Bronchial epithelial cell (primary cell): ENCODE measurements at regions not wholly inside any gene's neighbourhood (a gene's known extent, or its start where the extent isn't known, plus 50 kb on each side); places are given as distances from the start of the nearest gene placed in this dataset.
"Not testable (repeated sequence)": the region's sequence is repeated elsewhere in the genome, so short reads cannot be mapped to it uniquely, and the experiment has no call there.

Experiments
- DNase-seq: peaks from one replicate; pipeline ENCODE4 v3.0.0-alpha.2; 2010; ENCODE audit warnings: low read depth
- FAIRE-seq: peaks from 2 replicates; lab custom pipeline; 2011; peaks lifted over from hg19 to GRCh38; lab: Jason Lieb, UNC
- H3K27me3 ChIP-seq: 2 replicates; pipeline ENCODE4 v1.5.1; 2011; ENCODE audit warnings: low read length; ENCODE audit not compliant: control insufficient read depth, insufficient read depth
- H3K36me3 ChIP-seq: 2 replicates; pipeline ENCODE4 v1.5.1; 2011; ENCODE audit warnings: low read length; ENCODE audit not compliant: control insufficient read depth, insufficient read depth
- H3K4me3 ChIP-seq: 2 replicates; pipeline ENCODE4 v1.5.1; 2011; ENCODE audit warnings: mild to moderate bottlenecking, low read depth, low read length, control low read depth
- TF ChIP-seq, protein P1 (sequence below): IDR thresholded peaks from 2 replicates; pipeline ENCODE4 v1.5.1; 2011; ENCODE audit warnings: mild to moderate bottlenecking, moderate library complexity, low read length, control low read depth, inconsistent platforms; ENCODE audit not compliant: insufficient read depth, severe bottlenecking

DNA sequence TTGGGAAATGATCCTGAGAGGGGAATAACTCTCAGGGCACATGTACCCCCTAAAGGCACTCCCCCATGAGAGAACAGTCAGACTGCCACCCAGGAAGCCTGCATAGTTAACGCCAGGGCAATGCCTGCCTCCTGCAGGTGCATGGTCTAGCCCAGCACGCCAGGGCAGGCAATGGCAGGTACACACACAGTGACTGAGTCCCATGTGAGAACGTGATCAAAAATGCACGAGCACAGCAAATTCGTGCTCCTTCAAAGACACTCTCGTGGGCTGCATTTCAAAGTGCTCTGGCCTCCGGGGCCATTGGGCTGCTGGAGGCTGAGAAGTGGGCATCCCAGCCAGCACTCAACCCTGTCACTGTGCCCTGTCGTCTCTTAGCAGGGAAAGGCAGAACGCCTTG, 79.7 kb downstream of the SHANK2 start:
- FAIRE-seq = no peak

DNA sequence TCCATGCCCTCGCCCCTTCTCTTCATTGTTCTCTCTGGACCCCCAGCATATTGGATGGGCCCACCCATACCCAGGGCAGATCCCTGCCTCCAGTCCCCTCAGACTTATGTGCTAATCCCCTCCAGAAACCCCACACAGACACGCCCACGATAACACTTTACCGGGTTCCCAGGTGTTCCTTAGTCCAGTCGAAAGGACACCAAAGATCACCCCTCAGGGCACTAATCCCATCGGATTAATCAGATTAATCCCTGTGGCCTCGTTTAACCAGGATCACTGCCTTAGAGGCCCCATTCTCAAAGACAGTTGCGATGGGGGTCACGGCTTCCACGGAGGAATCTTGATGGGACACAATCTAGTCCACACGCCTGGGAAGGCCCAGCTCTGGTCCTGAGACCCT, 80.8 kb downstream of the SHANK2 start:
- Histone ChIP-seq H3K27me3 (no peaks in the 10 kb centered on the region), H3K36me3 (no peaks in the 10 kb centered on the region), H3K4me3 (no peak overlapping the region)
- FAIRE-seq (no peak), DNase-seq (no peak)
- TF ChIP-seq, protein P1, sequence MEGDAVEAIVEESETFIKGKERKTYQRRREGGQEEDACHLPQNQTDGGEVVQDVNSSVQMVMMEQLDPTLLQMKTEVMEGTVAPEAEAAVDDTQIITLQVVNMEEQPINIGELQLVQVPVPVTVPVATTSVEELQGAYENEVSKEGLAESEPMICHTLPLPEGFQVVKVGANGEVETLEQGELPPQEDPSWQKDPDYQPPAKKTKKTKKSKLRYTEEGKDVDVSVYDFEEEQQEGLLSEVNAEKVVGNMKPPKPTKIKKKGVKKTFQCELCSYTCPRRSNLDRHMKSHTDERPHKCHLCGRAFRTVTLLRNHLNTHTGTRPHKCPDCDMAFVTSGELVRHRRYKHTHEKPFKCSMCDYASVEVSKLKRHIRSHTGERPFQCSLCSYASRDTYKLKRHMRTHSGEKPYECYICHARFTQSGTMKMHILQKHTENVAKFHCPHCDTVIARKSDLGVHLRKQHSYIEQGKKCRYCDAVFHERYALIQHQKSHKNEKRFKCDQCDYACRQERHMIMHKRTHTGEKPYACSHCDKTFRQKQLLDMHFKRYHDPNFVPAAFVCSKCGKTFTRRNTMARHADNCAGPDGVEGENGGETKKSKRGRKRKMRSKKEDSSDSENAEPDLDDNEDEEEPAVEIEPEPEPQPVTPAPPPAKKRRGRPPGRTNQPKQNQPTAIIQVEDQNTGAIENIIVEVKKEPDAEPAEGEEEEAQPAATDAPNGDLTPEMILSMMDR = no peak

More for the DNA sequence above, 79.7 kb downstream of the SHANK2 start:
- TF ChIP-seq, protein P1 = no peak
- peak; percentile 8 for DNase-seq
- no peaks in the 10 kb centered on the region for H3K27me3 ChIP-seq
- H3K36me3 ChIP-seq = no peaks in the 10 kb centered on the region
- no peak overlapping the region for H3K4me3 ChIP-seq

DNA sequence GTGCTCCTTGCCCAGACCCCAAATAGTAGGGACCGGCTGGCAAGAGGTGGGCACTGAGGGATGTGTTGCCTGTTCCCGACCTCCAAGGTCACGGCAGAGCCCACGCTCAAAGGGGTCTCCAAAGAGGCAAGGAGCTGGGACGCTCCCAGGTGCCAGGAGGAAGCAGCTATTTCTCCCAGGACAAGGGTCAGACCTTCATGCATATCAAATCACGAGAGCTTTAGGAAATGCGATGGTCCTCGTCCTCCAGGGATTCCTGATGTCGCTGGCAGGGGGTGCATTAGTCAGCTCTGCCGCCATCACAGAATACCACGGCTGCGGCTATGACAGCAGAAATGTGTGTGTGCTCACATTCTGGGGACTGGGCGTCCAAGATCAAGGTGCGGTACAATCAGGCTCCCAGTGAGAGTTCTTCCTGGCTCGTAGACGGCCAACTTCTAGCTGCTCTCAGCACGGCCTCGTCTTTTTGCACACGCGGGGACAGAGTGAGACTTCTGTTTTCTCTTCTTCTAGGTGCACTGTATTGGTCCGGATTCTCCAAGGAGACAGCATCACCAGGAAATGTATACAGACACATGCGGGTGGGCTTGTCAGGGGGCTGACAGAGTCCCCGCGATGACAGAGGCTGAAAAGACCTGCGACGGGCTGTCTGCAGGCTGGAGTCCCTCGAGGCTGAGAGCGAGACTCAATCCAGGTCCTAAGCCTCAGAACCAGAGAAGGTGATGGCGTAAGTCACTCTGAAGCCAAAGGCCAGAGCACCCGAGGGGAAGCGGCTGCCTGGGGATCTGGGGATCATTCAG, 81.6 kb downstream of the SHANK2 start:
- TF ChIP-seq, protein P1 = no peak
- H3K27me3 ChIP-seq = no peaks in the 10 kb centered on the region
- FAIRE-seq (peak; percentile 50), DNase-seq (no peak)
- no peaks in the 10 kb centered on the region for H3K36me3 ChIP-seq
- no peak overlapping the region for H3K4me3 ChIP-seq

DNA sequence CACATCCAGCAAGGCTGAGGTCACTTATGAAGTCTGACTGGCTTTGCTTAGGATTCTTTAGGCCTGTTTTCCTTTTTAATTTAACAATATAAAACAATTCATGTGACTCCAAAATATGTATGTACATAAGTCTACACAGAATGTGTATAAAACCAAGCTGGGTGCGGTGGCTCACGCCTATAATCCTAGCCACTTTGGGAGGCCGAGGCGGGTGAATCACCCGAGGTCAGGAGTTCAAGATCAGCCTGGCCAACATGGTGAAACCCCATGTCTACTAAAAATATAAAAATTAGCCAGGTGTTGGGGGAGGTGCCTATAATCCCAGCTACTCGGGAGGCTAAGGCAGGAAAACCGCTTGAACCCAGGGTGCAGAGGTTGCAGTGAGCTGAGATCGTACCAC, 83.1 kb downstream of the SHANK2 start:
- no peaks in the 10 kb centered on the region for H3K27me3 ChIP-seq
- FAIRE-seq (no peak), DNase-seq (no peak)
- no peak overlapping the region for H3K4me3 ChIP-seq
- H3K36me3 ChIP-seq = no peaks in the 10 kb centered on the region
- TF ChIP-seq, protein P1 = no peak

DNA sequence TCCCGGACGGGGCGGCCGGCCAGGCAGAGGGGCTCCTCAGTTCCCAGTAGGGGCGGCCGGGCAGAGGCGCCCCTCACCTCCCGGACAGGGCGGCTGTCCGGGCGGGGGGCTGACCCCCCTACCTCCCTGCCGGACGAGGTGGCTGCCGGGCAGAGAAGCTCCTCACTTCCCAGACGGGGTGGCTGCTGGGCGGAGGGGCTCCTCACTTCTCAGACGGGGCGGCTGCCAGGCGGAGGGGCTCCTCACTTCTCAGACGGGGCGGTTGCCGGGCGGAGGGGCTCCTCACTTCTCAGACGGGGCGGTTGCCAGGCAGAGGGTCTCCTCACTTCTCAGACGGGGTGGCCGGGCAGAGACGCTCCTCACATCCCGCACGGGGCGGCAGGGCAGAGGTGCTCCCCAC, 84.6 kb downstream of the SHANK2 start:
- H3K36me3 ChIP-seq, H3K27me3 ChIP-seq, H3K4me3 ChIP-seq, DNase-seq, FAIRE-seq: not testable (repeated sequence)

DNA sequence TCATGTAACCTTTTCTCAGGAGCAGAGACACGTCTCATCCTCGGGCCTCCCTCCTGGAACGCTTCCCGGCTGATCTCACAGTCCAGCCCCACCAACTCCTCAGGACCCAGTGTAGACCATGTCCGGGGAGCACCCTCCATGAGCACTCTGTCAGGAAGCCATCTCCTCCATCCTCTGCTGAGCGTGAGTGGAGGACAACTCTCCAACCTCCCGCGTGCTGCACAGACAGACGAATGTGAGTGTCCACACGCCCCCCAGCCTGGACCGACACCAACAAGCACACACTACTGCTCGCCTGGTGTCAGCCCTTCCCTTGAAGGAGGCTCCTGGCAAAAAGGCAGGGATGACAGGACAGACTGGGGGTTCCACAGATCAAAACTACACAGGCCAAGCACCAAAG, 86.6 kb downstream of the SHANK2 start:
- no peak for FAIRE-seq
- TF ChIP-seq, protein P1 = no peak
- Histone ChIP-seq H3K36me3 (no peaks in the 10 kb centered on the region), H3K27me3 (no peaks in the 10 kb centered on the region), H3K4me3 (no peak overlapping the region)
- DNase-seq = no peak
